ENCODE measurements at regions not wholly inside any gene's neighbourhood (a gene's known extent, or its start where the extent isn't known, plus 50 kb on each side); places are given as distances from the start of the nearest gene placed in this dataset.

DNA sequence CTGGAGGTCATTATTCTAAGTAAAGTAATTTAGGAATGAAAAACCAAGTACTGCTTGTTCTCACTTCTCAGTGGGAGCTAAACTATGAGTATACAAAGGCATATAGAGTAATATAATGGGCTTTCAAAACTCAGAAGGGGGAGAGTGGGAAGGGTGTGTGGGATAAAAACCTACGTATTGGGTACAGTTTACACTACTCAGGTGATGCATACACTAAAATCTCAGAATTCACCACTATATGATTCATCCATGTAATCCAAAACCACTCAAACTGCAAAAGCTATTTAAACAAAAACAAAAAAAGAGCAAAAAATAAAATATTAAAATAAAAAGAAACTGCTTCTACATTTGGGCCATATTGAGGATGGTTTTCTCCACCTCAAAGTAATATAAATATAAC is 623.3 kb downstream of the NSUN3 start:
- DNase-seq (ENCODE audit: low read depth, low spot score), result no peak

DNA sequence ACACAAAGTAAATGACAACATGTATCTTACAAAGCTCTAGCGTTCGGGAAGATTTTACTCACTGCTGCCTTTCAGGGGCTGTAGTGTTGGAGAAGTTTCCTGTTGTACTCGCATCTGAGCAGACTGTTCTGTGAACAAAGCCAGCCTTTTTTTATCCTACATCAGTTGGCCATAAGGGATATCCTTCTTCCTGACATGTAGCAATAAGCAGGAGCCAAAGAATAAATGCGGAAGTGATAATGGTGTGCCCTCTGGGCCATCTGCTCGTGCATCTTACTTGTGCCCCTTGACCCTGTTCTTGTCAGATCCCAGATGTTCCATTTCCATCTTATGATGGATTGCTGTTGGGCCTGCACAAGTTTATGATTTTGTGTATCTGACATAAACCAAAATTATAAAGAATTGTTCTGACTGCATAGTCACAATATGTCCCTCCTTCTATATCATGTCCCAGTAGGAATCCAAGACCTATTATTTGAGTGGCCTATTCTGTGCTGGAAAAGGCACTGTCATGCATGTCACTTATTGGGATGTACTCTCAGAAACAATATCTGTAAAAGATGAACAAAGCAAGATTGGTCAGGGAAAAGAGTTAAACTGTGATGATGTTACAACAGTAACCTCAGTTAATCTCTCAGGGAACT is 631.3 kb downstream of the NSUN3 start:
- DNase-seq (ENCODE audit: low read depth, low spot score), result no peak

DNA sequence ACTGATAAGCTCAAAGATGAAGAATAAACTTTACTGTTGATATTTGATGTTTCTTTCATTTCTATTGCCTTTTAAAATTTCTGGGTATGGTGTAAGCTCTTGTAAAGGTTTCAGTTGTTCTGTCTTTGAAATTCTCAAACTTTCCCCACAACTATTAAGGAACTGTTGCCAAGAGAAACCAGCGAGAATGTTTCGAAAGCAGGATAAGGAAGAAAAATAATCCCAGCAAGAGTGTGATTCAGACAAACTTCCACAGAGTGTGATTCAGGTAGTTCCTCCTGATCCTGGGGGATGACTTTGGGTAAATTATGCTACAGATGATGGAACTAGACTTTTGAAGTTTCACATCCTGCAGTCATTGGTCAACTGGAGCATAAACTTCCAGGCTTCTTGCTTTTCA is 632.0 kb downstream of the NSUN3 start:
- DNase-seq (ENCODE audit: low read depth, low spot score), result no peak

DNA sequence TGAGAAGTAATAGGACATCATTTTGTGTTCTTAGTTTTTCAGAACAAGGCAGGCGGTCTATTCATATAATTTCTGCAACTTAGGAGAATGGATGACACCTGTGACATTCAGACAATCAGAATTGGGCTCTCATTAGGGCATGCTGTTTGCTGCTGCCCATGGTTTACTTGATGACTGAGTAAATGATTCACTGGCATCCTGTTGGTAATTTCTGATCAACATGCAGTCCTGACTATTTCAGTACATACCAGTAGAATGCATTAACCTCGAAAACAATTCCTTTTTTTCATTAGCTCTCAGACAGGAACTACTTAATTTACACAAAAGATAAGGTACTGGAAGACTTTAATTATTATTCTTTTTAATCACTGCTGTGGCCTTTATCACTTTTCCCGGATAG is 641.6 kb downstream of the NSUN3 start:
- no peak for DNase-seq (ENCODE audit: low read depth, low spot score)

DNA sequence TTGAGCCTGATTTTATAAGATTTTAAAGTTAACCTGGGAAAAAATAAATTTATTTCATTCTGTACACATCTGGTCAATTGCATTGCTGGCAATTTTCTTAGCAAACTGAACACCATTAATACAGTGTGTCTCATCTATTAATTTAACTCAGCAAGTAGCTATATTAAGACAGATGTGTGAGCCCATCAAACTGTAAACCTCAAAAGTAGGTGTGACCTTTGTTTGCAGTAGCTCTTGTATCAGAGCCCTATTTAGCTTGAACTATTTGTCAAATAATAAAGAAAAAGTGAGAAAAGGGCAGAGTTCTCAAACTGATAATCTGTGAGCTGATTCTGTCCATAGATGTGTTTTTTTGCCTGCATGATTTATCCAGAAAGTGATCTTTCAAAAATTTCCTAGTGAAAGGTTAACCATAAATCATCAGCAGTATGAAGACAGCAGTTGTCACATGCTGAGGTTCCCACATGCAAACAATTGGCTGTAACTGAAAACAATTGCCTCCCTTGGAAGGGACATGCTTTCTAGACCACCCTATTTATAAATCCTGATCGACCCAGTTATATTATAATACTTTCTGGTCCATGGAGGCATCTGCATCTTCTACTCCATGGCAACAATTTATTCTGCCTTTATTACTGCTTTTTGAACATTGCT is 646.5 kb downstream of the NSUN3 start:
- DNase-seq (ENCODE audit: low read depth, low spot score), result no peak

DNA sequence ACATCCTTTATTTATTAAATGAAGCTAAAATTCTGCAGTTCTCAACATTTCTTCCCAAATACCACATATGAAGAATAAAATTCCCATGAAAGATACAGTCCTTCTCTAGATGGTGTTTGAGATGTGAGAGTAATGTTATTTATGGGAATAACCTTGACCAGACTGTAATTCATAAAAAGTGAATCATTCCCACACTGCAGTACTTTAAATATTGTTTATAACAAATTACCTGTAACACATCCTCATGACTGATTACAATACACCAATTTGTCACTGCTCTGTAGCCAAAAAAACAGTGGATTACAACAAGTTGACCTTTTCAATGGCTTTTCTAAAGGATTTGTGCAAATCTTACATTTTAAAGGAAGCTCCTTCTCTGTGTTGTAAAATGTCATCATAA is 651.3 kb downstream of the NSUN3 start:
- DNase-seq (ENCODE audit: low read depth, low spot score), result no peak

DNA sequence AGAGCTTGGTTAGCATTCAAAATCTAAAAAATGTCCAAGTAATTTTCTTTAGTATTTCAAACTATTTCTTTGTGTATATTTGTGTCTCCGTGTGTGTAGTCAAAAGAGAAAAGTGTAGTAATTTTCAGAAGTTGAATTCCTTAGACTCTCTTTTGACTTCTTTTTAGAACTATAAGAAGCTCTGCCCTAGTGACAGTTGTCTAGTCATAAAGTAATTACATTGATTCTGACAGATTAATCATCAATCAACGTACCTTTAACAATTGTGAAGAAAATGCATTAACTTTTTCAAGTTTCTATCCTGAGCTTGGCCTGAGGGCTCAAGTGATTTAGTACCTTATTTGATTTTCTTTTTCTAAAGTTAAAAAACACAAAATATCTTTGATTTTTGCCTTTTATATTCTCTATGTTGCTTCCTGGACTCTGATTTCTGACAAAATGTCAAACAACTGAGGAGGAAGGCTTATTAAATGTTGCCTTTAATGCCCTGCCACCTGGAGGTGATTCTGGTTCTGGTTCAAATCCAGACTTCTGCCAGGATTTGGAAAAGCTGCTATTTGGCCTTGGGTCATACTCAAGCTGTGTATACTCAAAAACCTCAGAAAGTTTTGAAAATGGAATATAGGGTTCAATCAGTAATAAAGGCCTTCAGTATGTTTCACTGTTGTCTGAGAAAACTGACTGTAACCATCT is 653.6 kb downstream of the NSUN3 start:
- DNase-seq (ENCODE audit: low read depth, low spot score), result no peak

DNA sequence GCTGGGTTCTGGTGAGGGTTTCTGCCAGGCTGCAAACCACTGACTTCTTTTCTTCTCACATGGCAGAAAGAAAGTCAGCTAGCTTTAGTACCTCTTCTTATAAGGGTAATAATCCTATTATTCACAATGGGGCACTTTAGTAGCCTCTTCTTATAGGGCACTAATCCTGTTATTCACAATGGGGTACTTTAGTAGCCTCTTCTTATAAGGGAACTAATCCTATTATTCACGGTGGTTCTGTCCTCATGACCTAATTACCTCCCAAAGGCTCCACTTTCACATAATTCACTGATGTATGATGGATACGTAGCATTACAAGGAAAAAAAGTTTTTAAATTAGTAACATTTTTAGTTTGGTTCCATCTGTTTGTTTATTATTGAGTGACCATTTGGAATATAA is 671.3 kb downstream of the NSUN3 start:
- DNase-seq (ENCODE audit: low read depth, low spot score), result no peak

DNA sequence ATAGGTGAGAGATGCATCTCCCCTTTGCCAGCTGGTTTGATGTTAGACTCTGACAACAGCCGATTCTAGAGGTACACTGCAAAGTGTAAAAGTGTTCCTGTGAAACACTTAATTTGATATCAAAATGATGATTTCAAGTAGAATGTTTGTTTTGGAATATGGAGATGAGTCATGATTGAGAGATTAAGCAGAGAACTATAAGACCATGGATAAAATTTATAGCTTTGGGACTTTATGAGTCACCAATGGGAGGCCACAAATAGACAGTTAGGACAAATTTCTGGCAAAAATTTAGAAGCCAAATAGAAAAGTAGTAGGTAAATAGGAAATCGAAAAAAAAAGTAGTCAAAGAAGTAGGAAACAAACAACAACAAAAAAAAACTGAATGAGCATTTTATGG is 672.5 kb downstream of the NSUN3 start:
- no peak for DNase-seq (ENCODE audit: low read depth, low spot score)

DNA sequence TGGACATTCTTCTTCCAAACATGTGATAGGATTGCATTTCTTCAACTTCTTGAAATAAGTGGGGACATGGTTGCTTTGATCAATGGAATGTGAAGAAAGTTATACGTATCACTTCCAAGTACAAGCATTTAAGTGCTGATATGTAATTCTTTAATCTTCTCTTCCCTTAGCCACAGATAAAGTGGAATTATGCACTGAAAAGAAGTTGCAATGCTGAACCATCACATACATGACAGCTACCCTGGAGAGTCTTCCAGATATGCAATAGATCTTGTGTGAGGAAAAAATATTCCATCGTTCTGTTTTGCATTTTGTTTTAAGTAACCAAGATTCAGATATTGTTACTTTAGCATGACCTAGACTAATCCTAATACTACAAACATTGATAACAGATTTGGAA is 674.3 kb downstream of the NSUN3 start:
- no peak for DNase-seq (ENCODE audit: low read depth, low spot score)

DNA sequence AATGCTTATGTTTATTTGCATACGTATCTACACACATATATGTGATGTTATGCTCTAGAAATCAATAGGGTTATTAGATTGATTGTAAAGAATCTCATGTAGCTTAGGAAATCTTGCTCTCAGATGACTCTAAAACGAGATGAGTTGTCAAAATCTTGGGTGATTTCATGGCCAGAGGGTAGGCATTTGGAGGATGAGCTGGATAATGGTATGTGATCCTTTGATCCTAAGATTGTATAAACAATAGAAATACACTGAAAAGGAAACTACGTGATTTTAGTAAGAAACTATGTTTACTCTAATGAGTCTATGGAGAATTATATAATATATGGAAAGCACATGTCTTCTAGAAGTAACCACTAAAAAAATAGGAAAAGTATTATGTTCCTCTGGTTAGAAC is 676.6 kb downstream of the NSUN3 start:
- DNase-seq (ENCODE audit: low read depth, low spot score), result no peak

DNA sequence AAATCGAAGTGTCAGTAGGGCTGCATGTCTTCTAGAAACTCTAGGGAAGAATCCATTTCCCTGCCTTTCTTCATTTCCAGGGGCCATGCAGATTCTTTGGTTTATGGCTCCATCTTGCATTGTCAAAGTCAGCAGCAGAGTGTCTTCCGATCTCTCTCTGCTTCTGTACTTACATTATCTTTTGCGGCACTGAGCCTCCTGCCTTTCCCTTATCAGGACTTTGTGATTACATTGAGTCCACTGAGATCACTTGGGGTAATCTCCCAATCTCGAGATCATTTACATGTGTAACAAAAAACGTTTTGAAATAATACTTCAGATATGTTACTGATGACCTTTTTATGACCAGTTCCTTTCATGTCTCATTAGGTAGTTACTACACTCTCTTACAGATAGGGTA is 695.9 kb downstream of the NSUN3 start:
- DNase-seq (ENCODE audit: low read depth, low spot score), result no peak

DNA sequence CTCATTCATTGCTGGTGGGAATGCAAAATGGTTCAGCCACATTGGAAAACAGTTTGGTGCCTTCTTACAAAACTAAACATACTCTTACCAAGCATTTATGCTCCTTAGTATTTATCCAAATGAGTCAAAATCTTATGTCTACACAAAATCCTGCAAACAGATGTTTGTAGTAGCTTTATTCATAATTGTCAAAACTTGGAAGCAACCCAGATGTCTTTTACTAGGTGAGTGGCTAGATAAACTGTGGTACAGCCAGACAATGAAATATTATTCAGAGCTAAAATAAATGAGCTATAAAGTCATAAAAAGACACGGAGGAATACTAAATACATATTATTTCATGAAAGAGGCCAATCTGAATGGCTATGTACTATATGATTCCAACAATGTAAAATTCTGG is 709.5 kb downstream of the NSUN3 start:
- DNase-seq (ENCODE audit: low read depth, low spot score), result no peak

DNA sequence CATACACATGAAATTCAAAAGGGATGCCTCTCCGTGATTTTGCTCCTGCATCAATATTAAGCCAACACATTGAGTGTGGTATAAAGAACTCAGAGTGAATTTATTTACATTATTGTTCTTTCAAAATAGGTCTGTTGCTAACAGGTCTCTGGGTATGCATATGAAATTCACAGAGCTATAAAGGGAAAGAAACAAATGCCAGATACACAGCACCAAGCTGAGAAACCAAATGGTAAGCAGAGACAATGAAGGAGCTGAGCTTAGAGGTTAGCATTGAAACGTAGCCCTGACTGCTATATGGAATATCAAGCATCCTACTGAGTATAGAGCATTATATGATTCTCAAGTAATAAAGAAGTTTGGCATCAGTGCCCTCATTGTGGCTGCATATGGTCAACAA is 712.9 kb downstream of the NSUN3 start:
- no peak for DNase-seq (ENCODE audit: low read depth, low spot score)

DNA sequence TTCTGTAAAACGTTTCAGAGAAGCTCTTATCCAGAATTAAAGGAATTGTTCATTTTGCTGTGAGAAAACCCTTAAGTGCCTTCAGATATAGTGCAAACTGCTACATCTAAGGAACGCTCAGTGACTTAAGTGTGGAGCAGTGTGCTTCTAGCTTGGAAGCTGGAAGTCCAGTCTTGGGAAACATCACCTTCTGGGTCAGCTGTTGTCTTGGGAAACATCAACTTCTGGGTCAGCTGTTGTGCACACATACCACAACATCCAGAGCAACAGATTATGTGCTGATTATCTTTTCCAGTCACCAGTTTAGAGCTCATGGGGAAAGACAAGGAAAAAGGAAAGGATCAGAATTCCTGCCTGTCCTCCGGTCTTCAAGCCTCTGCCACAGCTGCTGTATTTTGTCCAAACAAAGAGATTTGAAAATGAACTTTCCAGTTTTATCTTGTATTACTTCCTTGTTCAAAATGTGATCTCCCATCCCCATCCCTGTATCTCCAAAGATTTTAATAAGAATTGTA is 713.6 kb downstream of the NSUN3 start:
- no peak for DNase-seq (ENCODE audit: low read depth, low spot score)

DNA sequence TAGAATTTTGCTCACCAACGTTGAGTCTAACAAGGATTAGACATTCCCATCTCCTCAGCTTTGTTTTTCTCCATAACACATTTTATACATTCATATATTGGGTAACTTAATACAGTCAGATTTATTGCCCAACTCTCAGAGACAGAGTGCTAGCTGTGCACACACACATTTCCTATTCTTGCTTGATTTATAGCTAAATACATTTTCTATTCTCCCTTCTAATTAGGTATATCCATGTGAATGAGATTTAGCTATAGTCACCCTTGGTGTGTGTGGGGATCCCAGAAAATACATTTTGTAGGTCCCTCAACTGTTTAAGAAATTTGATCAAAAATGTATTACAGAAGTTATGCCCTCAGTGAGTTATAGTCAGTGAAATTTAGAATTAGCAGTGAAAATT is 715.4 kb downstream of the NSUN3 start:
- no peak for DNase-seq (ENCODE audit: low read depth, low spot score)

DNA sequence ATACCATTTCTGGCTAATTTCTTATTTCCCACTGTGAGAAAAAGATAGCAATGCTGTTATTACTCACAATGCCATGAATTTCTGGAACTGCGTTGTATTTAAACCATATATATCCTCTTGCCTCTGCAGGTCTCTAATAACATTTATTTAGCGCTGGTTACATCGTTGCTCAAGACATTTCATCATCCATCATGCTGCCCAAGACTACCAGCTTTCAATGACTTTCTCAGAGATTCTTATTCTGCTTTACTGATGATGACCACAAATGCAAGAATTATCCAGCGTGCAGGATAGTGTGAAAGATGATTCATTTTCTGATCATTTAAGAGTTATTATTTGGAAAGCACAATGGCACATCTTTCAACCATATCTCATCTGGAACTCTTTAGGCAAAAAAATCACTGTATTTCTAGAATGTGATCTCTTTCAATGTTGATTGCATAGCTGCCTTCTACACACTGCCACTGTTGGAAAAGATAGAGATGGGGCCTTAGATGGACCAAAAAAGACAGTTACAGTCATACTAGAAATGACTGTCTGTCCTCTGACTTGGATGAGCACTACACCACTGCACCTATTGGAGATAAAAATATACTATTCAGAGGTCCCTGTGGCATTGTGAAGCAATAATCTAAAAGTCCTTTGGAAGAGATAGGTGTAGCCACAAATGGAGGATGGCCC is 716.1 kb downstream of the NSUN3 start:
- DNase-seq (ENCODE audit: low read depth, low spot score), result no peak

DNA sequence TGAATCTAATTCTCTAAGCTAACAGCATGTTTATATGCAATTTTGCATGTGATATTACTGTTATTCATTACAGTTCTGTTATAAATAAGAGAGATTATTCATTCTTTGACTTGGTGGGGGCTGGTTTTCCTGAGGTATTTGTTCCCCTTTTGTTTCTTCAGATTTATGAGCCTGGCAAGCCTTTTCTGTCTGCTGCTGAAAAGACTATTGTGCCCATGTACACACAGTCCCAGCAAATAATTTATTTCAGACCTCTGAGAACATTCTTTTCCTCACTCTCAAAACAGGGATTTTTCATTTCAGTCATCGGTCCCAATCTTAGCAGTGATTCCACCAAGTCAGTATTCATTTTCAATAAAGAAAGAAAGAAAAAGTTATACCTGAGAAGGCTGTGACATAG is 716.8 kb downstream of the NSUN3 start:
- no peak for DNase-seq (ENCODE audit: low read depth, low spot score)

DNA sequence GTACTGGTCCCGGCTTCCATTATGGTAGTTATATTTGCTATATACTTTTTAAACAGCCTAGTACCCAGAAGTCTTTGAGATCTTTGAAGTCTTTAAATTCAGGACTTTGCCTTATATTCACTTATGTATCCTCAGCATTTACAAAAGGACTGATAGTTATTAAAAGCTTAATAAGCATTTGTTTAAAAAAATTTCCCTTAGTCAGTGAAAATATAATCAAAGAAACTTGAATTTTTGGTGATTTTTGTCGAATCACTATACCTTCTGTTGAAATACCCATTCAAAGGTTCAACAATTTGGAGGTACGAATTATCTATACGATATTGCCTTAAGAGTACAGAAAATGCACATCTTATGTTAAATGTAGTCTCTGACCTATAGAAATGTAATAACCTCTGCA is 721.4 kb downstream of the NSUN3 start:
- DNase-seq (ENCODE audit: low read depth, low spot score), result no peak

DNA sequence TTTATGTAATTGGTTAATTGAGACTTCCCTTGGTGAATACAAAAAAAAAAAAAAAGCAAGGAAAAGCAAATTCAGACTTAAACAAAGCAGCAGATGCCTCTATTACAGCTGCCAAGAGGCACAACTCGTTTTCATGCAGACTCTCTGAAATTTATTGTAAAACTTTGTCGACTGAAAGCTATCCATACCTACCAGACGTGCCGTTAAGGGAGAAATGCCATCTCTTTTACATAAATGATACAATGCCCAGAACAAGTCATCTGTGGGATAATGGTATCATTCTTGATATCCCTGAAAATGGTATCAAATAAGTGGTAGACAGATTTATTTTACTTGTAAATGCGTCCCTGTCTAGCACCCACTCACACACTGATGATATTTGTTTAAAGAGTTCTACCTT is 724.2 kb downstream of the NSUN3 start:
- DNase-seq (ENCODE audit: low read depth, low spot score), result no peak

DNA sequence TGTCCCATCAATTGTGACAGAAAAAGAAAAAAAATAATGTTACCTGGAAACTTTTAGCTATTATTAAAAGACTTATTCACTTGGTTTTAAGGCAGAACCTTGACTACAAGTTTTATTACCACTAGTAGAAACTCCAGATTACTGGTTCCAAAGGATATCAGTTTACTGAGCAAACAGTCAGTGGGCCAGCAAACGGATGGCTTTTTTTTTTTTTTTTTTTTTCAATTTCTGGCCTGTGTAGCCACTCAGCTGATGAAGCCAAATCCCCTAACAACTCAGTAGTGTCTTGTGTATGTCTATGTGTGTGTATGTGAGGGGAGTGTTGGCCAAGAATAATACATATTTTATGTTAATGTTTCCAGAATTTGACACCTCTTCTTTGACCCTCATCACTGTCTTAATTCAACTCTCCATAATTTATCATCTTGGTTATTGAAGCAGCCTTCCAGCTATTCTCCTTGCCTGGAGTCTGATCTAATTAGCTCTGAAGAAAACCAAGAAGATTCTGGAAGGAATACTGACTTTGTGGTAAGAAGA is 724.9 kb downstream of the NSUN3 start:
- DNase-seq (ENCODE audit: low read depth, low spot score), result no peak

DNA sequence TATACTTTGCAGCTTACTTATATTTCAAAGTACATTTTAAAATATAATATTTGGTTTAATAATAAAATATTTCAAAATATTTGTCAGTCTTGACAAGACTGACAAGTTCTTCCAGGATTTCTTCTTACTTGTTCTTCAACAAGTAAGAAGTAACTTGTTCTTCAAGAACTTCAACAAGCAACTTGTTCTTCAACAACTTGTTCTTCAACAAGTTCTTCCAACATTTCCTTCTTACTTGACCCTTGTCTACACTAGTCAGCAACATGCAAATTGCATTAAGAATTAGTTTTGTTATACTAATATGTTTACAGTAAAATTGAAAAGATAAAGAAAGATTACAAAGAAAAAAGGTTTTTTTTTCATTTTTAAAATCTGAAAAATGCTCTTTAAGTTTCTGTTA is 731.7 kb downstream of the NSUN3 start:
- DNase-seq (ENCODE audit: low read depth, low spot score), result no peak
